ENCODE measurements at regions not wholly inside any gene's neighbourhood (a gene's known extent, or its start where the extent isn't known, plus 50 kb on each side); places are given as distances from the start of the nearest gene placed in this dataset.

- TF ChIP-seq EZH2 (IDR thresholded peaks at IDR 0.05; ENCODE audit: low read depth, unreplicated experiment) (no peak), CTCF (conservative IDR thresholded peaks at IDR 0.05; ENCODE audit: low read depth in 2 of 2) (no peak), REST (IDR thresholded peaks at IDR 0.05; ENCODE audit: unreplicated experiment) (no peak), CREB1 (CRISPR knock-in tag; IDR thresholded peaks at IDR 0.05; ENCODE audit: low read depth) (no peak), POLR2AphosphoS5 (IDR thresholded peaks at IDR 0.05; ENCODE audit: low read depth) (no peak; the same call in 1 of the 2 replicates), JUNB (IDR thresholded peaks at IDR 0.05; ENCODE audit: unreplicated experiment) (no peak), EZH2phosphoT487 (IDR thresholded peaks at IDR 0.05; ENCODE audit: unreplicated experiment) (no peak)
These were observed 100.3 kb upstream of the TFPI start for GRCh38 chr2:187654535-187654934.
